Colonic mucosa (tissue), 4 donors: ENCODE measurements at regions not wholly inside any gene's neighbourhood (a gene's known extent, or its start where the extent isn't known, plus 50 kb on each side); places are given as distances from the start of the nearest gene placed in this dataset.

Source experiments
- DNase-seq: peaks from one replicate; pipeline ENCODE4 v3.0.0-alpha.2; 2020
- H3K27ac ChIP-seq: fragments of 200-600 bp; one replicate; pipeline ENCODE4 v1.8.0; 2021
- H3K27me3 ChIP-seq: fragments of 200-600 bp; one replicate; pipeline ENCODE4 v1.8.0; 2021
- H3K36me3 ChIP-seq: fragments of 200-600 bp; one replicate; pipeline ENCODE4 v1.8.0; 2021
- H3K4me1 ChIP-seq: fragments of 200-600 bp; one replicate; pipeline ENCODE4 v1.8.0; 2021; ENCODE audit warnings: mild to moderate bottlenecking
- H3K4me3 ChIP-seq: fragments of 200-600 bp; one replicate; pipeline ENCODE4 v1.8.0; 2021
- H3K9ac ChIP-seq, 2 donors: one replicate each; pipeline ENCODE4 v1.7.0; 2013; ENCODE audit warnings: control low read depth in 2 of 2, low read depth in 2 of 2, low read length in 2 of 2
- H3K9me3 ChIP-seq: fragments of 200-600 bp; one replicate; pipeline ENCODE4 v1.8.0; 2021
- intact Hi-C: fragments of 100-400 bp; cut with DNase I; formaldehyde crosslinking; loops from one replicate; pipeline ENCODE4 v1.14.1; 2022
- TF ChIP-seq, protein P1 (sequence below): fragments of 200-600 bp; IDR thresholded peaks from one replicate; pipeline ENCODE4 v1.8.0; 2022; ENCODE audit warnings: antibody characterized with exemption, mild to moderate bottlenecking
- donor health status: healthy.
- donor health status: DM: no; HTN: no; CAD: no.
- donor health status: DM: no; HTN: no; CAD: no.

DNA sequence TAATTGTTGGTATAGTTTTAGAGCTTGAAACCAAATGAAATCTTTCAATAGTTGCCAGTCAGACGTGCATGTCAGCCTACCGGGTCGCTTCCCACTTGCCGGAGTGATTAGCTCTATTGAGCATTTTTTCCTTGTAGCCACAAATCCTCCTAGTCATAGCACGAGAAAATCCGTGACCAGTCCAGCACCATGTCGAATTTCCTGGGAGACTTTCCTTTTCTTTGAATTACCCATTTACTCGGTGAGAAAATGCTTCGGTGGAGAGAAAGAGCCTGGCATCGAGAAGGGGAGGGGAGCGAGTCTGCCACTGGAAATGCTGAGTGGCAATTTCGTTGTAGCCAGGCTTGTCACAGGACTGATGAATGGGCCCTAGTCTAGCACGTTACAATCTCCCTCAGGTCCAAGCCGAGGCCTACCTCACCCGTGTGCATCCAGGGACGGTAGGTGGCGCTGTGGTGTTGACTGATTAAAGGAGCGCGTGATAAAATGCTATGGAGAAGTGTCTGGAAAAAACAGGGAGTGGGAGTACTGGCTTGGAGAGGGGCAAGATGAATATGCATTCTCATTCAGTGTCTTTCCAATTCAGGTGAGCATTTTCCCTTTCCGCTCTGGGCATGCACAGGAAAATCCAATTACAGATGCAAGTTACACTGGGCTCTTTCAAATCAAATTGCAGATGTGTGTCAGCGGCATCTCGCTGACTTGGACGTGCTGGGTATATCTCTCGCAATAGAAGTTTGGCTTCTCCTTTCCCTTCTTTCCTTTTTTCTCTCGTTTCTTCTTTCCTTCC, 238.8 kb downstream of the EDEM1 start:
- H3K4me1 ChIP-seq: no peaks in the 10 kb centered on the region
- H3K36me3 ChIP-seq: no peaks in the 10 kb centered on the region
- H3K27me3 ChIP-seq: no peaks in the 10 kb centered on the region
- H3K4me3 ChIP-seq: no peak overlapping the region
- no peaks in the 10 kb centered on the region for H3K9me3 ChIP-seq
- no peak overlapping the region for H3K27ac ChIP-seq
- intact Hi-C loops: loop anchor here (10.0 kb wide), 1 partner anchor 309 kb away; no protein-coding TSS in a partner anchor
- DNase-seq: peak; percentile 86
- TF ChIP-seq, protein P1, sequence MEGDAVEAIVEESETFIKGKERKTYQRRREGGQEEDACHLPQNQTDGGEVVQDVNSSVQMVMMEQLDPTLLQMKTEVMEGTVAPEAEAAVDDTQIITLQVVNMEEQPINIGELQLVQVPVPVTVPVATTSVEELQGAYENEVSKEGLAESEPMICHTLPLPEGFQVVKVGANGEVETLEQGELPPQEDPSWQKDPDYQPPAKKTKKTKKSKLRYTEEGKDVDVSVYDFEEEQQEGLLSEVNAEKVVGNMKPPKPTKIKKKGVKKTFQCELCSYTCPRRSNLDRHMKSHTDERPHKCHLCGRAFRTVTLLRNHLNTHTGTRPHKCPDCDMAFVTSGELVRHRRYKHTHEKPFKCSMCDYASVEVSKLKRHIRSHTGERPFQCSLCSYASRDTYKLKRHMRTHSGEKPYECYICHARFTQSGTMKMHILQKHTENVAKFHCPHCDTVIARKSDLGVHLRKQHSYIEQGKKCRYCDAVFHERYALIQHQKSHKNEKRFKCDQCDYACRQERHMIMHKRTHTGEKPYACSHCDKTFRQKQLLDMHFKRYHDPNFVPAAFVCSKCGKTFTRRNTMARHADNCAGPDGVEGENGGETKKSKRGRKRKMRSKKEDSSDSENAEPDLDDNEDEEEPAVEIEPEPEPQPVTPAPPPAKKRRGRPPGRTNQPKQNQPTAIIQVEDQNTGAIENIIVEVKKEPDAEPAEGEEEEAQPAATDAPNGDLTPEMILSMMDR: peak; percentile 79
- no peak overlapping the region for H3K9ac ChIP-seq

DNA sequence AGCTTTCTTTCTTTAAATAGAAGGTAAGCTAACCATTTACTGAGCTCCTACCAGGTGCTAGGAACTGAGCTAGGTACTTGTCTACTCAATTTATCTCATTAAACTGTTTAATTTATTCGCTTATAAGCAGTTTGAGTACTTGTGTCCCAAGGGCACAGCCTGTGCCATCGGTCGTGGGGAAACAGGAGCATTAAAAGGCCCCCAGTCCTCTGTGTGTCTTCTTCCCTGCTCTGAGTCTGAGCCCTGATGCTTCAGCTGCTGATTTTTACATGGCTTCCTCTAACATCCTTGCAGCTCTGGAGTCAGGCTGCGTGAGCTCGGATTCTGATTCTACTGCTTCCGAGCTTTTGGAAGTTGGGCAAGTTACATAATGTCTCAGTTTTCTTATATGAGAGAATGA, 239.5 kb downstream of the EDEM1 start:
- intact Hi-C loops: loop anchor here (10.0 kb wide), 1 partner anchor 308 kb away; no protein-coding TSS in a partner anchor
- TF ChIP-seq, protein P1: no peak
- Histone ChIP-seq H3K36me3 (no peaks in the 10 kb centered on the region), H3K9ac (no peak overlapping the region), H3K27ac (no peak overlapping the region), H3K27me3 (no peaks in the 10 kb centered on the region), H3K4me1 (no peaks in the 10 kb centered on the region), H3K9me3 (no peaks in the 10 kb centered on the region), H3K4me3 (no peak overlapping the region)
- DNase-seq: no peak

DNA sequence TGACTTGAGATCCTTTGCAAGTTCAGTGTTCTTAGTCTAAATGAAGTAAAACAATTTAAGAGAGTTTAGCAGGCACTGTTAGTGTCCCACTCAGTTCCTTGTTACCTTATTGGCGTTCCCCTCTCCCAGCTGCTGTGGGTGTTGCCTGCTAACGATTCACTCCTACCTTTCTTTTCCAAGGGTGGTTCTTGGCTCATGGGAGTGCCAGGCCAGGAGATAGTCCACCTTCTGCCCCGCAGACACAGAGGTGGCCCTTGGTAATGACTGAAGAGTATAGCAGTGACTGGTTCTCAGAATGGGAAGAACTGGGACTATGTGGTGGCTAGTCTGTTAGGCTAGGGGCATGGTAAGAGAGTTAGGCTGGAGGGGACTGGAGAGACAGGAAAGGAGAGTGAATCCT, 240.4 kb downstream of the EDEM1 start:
- TF ChIP-seq, protein P1: no peak
- no peaks in the 10 kb centered on the region for H3K36me3 ChIP-seq
- no peaks in the 10 kb centered on the region for H3K4me1 ChIP-seq
- no peak overlapping the region for H3K27ac ChIP-seq
- no peak overlapping the region for H3K9ac ChIP-seq
- no peak overlapping the region for H3K4me3 ChIP-seq
- DNase-seq: no peak
- no peaks in the 10 kb centered on the region for H3K27me3 ChIP-seq
- H3K9me3 ChIP-seq: no peaks in the 10 kb centered on the region
- intact Hi-C loops: loop anchor here (10.0 kb wide), 1 partner anchor 307 kb away; no protein-coding TSS in a partner anchor

DNA sequence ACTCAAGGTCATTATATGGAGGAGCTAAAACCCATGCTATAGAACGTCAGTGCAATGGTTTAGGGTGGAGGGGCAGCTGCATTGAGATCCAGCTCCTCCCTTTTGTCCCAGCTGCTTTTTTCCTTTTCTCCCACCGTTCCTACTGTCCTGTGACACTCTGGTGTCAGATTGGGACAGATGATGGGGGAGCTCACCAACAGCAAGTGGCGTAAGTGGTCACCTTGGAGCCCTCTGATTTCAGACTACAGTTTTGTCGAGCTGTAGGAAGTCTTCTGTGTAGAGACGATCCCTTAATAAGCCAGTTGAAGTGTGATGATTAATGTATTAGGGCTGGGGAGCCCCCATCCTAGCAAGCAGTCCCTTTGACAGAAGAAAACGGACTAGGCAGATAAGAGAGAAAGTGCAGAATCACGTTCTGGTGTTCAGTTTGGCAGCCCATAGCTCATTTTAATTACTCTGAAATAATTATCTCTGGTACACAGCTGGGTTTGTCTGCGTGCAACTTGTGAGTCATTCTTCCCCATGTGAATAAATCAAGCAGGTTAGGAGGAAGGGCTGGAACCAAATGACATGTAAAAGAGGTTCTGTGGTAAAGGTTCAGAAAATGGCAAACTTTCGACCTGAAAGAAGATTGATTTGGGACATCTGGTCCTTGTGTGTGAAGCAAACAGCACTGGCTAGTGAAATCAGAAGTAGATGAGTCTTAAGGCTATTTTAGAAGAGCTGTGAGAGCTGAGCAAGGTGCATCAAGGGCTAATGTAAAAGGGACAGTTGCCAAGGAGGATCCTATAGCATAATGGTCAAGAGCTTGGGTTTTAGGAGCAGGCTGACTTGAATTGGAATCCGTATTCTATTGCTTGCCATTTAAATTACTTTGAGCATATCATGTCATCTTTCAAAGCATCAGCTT, 241.4 kb downstream of the EDEM1 start:
- Histone ChIP-seq H3K9me3 (no peaks in the 10 kb centered on the region), H3K4me1 (no peaks in the 10 kb centered on the region), H3K9ac (no peak overlapping the region), H3K27ac (no peak overlapping the region), H3K36me3 (no peaks in the 10 kb centered on the region), H3K4me3 (no peak overlapping the region), H3K27me3 (no peaks in the 10 kb centered on the region)
- DNase-seq: no peak
- intact Hi-C loops: loop anchor here (10.0 kb wide), 1 partner anchor 306 kb away; no protein-coding TSS in a partner anchor
- TF ChIP-seq, protein P1: no peak

DNA sequence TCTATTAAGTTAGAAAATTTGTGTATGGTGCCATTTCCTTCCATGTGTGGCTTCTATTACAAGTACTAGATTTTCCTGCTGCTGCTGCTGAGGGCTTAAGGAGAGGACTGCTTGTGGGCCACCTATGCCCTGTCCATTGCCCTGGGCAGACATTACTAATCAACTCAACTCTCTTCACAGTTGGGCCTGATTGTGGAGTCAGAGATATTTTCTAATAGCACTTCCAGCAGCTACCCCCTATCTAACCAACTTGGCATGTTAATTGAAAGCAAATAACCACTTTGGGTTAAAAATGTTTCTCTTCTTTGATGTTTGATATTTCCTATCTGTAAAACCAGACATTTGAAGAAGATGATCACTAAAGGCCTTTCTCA, 242.0 kb downstream of the EDEM1 start:
- no peaks in the 10 kb centered on the region for H3K9me3 ChIP-seq
- H3K27ac ChIP-seq: no peak overlapping the region
- no peak for DNase-seq
- H3K9ac ChIP-seq: no peak overlapping the region
- no peaks in the 10 kb centered on the region for H3K27me3 ChIP-seq
- no peak overlapping the region for H3K4me3 ChIP-seq
- H3K4me1 ChIP-seq: no peaks in the 10 kb centered on the region
- H3K36me3 ChIP-seq: no peaks in the 10 kb centered on the region
- intact Hi-C loops: loop anchor here (10.0 kb wide), 1 partner anchor 305 kb away; no protein-coding TSS in a partner anchor
- TF ChIP-seq, protein P1: no peak
